ENCODE measurements at regions not wholly inside any gene's neighbourhood (a gene's known extent, or its start where the extent isn't known, plus 50 kb on each side); places are given as distances from the start of the nearest gene placed in this dataset.

- TF ChIP-seq CTCF (conservative IDR thresholded peaks at IDR 0.05) (no peak), EZH2 (IDR thresholded peaks at IDR 0.05; ENCODE audit: low read depth) (no peak)
Measured at GRCh38 chr6:50649086-50649485, 64.2 kb upstream of the TFAP2D start.

Data from PC-9 (cell line).